NCI-H345 treated with DMSO at 0.1 percent for 48 hours (cell line): ENCODE measurements at regions not wholly inside any gene's neighbourhood (a gene's known extent, or its start where the extent isn't known, plus 50 kb on each side); places are given as distances from the start of the nearest gene placed in this dataset.

ENCODE experiments used
- DNase-seq: peaks from one replicate; lab custom pipeline; 2025; ENCODE audit not compliant: unreplicated experiment; lab: John Stamatoyannopoulos, UW

DNA sequence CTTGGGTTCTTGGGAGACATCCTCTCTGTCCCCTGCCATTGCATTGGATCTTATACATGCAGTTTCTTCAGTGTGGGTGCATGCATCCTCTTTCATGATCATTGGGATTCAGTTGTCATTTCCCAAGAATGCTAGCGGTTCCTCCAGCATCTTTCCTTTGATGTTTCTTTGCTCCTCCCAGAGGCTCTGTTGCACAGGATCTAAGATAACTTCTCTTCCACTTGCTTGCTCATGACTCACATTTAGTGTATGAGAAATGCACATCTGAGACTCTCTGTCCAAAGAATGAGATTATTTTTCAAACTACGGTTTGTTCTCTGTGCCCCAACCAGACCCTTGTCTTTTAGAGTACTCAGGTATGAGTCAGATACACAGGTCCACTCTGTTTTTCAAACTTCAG is 197.1 kb downstream of the NDFIP2 start:
- no peak for DNase-seq

DNA sequence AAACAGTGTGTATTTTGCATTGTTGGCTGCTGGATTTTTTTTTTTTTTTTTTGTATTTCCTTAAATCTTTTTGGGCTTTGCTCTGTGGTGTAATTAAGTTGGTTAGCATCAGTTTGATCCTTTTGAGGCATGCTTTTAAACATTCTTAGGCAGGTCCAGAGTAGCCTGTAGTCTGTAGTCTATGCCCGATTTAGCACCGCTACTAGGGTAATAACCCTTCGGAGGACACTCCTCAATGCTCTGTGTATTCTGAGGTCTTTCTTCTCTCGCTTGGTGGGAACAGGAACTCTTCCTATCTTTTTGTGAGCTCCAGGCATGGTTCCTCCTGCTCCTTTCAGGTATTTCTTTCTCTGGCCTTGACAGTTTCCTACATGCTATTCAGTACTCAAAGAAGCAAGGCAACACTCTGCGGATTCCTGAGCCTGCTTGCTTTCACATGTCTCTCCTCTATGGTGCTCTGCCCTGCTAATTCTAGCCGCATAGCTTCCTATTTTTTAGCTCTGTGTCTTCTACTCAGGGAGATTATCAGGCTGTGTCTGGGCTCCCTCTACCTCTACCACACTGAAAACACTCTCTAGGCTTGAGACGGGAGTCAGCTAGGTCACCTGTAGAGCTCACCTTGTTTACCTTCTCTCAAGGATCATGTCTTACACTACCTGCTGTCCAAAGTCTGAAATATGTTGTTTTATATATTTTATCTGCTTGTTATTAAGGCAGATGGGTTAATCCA is 195.1 kb downstream of the NDFIP2 start:
- DNase-seq, result no peak

DNA sequence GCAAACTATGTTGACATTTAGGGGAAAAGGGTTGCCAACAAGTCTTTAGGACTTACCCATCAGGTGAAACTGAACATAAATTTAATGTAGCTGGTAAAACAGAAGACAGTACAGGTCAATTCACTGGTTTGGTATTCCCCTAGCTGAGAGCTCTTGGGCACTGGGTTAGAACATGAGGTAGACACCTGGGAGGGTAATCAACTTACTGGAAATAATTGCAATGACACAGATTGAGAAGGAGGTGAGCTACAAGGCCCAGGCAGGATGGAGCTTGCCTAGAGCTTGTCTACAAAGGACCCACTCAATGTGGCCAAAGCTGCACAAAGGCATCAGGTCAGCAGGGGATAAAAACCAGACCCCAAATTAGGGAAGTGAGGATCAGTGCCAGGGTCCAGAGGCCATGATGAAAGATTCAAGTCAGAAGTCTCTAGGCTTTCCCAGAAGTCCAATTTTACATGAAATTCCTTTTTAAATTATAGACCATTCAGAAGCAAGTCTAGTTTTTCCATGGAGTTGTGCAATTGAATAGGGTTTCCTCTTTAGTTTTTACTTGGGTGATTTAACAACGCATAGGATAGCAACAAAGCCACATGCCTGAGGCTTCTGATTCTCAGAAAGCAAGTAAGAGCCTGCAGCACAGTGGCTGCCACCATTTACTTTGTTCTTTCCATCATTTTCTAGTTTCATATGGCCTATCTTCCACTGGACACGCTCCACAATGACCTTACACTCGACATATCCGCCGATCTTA is 194.0 kb downstream of the NDFIP2 start:
- DNase-seq, result no peak

DNA sequence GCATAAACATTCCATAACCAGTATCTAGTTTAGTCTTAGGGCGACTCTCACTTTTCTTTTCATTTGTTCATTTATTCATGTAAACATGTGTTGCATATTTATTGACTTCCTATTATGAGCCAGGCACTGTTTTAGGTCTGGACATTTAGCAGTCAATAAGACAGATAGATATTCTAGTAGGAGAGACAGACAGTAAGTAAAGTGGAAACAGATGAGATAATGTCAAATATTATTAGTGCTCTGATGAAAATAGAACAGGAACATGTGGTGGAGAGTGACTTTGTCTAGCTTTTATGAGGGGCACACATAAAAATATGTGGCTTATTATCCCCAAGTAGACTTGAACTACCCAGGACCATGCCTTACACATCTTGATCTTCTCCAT is 193.0 kb downstream of the NDFIP2 start:
- no peak for DNase-seq

DNA sequence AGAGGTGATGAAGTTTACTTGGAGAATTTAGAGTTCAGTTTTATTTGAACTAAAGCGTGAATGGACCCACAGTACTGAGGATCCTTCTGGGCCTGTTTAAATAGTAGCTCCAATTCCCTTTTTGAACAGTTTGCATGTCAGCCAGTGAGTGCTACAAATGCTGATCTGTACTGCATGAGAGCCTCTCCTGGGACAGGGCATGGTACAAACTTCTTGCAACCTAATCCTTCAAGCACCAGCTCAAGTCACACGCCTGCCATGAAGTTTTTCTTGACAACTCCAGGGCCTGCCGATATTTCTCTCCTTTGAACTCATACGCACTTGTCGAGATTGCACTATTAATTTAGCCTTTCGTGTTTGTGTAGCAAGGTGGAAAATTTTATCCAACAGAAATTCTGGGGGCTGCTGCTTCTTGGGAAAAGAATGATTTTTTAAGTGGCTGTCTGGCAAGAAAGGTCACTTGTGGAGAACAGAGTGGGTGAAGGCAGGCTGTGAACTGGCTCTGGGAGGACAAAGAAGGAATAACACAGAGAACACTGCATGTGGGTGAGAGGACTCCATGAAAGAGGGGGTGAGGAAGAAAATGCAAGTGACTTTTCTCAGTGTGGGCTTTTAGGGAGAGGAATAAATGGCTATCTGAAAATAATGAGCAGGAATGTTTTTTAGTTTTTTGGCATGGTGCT is 192.5 kb downstream of the NDFIP2 start:
- no peak for DNase-seq

DNA sequence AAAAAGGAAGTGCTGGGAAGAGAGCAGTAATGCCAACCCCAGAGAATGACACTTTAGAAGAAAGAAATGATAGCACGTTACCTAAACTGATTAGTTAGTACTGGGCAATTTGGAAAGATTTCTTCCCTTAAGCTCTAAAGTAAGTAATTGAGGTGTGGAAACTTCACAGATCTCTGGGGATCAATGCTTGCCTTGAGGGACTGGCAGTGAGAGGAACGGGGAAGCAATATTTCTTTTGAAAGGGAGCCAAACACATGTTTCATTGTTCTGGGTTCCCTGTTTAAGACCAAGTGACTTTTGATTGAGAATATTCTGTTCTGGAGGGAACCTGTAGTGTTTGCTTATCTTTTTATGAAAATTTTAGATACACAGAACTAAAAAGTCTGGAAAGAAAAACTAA is 190.5 kb downstream of the NDFIP2 start:
- DNase-seq, result no peak

DNA sequence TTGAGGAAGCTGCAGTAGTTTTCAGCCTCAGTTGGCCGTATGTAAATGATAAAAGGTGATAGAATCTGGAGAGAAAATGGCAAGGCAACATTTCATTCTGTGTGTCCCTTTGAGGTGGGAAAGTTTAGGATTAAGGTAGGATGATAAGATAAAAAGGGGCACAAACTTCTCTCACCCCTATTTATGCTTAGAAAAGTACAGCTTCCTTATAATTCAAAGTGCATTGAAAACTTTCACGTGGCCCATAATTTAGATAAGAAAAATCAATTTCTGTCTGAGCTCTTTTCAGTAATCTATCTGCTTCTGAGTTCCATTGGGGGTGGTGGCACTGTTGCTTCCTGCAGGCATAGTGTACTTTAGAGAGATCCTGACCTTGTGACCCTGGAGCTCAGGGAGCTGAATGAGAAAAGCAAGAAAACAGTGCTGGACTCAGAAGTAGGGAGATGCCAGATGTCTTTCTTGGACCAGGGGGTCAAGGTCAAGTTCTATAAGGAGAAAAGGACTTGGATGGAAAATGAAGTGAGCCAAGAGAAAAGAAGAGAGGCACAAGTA is 187.3 kb downstream of the NDFIP2 start:
- DNase-seq, result no peak

DNA sequence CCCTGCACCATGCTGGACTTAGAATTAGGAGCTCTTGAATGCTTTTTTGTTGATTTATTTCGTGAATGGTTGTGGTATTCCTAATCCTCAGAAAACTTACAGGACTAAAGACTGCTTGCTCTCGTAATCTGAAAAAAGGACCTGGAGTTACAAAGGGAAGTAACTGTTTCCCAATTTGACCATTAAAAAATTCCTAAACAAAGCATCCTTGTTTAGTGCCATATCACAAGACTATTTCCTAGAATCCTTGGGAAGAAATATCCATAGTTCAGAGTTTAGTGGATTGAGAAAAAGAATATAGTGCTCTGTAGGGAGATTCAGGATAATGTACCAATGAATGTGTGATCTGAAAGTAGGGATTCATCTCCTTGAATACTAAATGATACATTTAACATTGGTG is 186.8 kb downstream of the NDFIP2 start:
- DNase-seq, result no peak

DNA sequence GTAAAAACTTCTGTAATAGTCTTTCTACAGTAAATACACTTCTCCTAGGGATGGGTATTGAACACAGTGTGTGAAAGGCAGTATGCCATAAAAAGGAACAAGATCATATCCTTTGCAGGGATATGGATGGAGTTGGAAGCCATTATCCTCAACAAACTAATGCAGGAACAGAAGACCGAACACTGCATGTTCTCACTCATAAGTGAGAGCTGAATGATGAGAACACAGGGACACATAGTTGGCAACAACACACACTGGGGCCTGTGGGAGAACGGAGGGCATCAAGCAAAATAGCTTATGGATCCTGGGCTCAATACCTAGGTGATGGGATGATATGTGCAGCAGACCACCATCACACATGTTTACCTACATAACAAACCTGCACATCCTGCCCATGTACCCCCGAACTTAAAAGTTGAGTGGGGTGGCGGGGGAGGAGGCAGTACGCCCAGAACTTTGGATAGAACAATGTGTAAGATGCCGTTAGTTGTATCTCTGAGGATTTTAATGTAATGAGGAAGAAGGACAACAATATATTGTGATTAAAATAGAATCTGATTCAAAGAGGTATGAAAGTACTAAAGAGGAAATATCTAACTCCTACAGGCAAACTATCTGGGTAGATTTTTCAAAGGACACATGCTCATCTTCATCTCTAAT is 183.2 kb downstream of the NDFIP2 start:
- no peak for DNase-seq

DNA sequence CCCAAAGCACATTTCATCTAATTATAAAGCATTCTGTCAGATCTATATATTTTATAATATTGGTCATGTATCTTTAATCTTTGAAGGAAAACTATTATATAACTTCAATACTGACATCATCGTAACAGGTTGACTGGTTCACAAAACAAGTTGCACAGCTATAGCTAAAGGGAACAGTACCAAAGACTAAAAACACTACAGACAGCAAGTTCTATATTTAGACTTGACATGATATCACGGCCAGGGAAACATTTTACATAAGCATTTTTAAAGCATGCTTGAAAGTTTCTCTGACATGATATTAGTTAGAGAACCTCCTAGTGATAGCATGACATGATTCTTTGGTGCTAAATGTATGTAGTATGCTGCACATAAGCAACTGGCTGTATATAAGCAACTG is 182.5 kb downstream of the NDFIP2 start:
- DNase-seq, result no peak

DNA sequence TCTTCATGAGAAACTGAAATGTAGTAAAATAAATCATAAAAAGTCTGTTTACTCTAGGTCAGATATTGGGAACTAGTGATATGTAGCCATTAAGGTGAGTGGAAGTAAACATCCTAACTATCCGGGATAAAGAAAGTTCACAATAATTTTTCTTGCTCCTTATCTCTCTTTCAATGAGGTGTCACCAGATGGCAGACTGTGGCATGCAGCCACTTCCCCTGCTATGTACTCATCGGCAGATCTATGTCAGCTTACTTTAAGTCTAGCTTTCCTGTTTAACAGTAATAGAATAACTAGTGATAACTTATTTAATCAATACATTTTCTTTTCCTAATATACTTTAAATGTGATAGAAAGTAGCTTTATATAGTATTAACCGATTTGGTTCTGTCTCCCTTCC is 181.9 kb downstream of the NDFIP2 start:
- no peak for DNase-seq

DNA sequence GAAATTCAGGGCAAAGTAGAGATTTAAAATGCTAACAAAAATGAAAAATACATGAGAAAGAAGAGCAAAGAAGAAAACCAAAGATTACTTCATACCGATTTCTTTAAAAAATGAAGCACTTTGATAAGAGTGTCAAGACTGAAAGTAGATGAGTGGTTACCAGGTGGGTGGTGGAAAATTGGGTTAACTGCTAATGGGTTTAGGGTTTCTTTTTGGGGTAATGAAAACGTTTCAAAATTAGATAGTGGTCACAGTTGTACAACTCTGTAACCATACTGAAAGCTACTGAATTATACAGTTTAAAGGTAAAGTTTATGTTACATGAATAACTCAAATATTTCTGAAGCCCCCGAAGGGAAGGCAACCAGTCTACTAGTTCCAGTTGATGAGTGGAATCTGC is 179.4 kb downstream of the NDFIP2 start:
- DNase-seq, result no peak

DNA sequence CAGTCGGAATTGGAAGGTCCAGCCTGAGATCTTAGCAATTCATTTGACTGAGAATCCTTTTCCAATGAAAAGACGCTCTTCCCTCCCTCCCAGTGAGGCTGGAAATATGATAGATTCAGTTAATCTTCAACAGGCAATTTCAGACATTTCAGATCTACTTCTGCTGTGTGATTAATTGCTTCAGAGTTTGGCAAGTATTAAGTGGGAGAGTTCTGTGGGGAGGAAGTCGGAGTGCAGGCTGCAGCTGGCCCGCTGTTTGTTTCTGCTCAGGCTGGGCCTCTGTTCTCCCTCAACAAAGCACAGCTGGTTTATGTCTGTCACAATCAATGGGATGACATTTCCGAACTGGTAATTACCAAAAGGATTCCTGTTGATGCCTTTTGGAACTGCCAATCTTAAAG is 178.2 kb downstream of the NDFIP2 start:
- no peak for DNase-seq

DNA sequence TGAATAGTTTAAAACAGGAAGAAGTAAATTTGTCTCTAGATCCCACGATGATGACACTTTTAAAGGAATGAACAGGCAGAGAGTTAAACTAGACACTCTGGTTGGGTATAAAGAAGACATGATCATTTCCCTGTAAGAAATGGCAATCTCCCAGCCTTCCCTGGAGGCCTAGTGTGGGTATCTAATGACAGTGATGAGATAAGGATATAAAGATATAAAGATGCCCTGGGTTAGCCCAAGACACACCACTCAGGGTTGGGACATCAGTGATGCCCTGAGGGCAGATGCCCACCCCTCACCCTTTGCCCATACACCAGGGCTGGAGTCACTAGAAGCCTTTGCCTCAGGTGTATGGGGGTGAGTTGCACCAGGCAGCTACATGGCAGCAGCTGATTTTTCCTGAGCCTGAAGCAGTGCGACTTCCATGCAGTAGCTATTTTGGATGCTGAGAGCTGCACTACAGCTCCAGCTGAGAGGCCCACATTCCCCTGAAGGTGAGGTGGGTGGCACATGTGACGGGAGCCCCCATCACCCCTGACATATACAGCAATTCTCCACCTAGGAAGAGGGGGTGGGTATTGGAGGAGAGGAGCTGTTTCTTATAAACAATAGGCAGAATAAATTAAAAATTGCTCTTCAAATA is 177.5 kb downstream of the NDFIP2 start:
- no peak for DNase-seq

DNA sequence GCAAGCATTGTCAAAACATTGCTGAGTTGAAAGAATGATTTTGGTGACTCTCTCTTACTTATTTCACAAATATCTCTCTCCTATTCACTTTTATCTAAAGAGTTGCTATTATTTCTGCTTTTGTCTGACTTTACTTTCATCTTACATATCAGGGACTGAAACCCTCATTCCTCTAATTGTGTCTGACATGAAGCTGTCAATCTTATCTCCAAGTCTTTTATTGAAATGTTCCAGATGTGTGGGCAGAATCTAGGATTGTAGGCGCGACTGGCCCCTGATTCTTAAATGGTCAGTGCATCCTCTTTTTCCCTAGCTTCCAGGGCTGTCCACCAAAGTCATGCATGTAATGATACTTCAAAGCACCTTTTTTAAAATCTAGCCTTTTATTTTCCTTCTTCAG is 174.6 kb downstream of the NDFIP2 start:
- DNase-seq, result no peak

DNA sequence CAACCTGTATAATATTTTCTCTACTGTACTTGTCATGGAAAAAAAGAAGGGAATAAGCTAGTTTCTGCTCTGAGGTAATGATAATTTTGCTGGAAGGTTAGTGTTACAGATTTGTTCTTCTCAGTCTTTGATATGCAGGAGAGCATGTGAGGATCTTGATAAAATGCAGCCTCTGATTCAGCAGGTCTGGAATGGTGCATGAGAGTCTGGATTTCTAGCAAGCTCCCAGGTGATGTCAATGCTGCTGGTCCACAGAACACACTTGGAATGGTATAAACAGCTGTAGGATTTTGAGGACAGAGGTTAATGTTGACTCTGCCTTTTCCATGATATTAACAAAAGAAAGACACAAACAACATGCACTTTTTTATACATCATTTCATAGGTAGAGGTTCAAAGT is 173.6 kb downstream of the NDFIP2 start:
- no peak for DNase-seq

DNA sequence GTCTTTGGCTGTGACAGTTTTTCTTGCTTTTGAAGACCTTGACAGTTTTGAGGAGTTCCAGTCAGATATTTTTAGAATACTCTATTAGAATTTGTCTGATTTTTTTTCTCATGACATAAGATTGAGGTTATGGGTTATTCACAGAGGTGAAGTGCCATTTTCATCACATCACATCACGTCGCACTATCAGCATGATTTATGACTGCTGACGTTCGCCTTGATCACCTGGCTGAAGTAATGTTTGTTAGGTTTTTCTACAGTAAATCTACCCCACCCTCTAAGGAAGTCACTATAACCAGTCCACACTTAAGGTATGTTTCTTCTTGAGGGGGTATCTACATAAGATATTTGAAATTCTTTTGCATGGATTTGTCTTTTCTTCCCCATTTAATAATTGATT is 169.7 kb downstream of the NDFIP2 start:
- DNase-seq, result no peak

DNA sequence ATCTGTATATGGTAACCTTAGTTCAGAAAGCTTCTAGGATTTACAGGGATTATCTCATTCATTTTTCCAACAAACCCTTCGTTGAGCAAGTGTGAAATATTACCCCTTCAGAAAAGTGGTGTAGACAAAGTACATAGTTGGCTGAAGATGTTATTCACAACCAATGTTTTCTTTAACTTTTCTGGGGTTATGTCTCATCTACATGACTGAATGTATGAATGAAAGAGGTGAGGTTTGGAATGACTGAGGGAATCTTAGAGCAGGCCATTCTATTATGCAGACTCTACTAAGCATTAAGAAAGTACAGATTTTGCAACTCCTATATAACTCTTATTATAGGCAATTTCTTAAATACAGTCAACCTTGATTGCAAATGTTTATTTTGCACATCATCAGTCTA is 167.2 kb downstream of the NDFIP2 start:
- no peak for DNase-seq

DNA sequence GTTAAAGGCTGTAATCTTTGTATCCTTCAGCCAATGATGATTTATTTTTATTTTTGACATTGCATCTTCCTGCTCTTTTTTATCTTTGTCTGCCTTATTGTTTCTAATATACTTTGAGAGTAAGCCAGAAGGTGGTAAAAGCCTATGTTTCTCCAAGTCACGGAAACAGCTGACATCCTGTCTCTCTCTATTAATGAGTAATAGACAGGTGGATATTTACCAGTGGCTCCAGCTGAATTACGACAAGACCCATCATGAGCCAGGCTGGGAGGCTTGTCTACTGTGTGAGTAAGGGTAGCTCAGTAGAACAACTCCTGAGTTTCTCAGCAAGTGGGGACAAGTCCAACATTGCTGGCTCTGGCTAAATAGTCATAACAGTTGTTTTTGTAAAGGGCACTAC is 166.6 kb downstream of the NDFIP2 start:
- DNase-seq, result no peak

DNA sequence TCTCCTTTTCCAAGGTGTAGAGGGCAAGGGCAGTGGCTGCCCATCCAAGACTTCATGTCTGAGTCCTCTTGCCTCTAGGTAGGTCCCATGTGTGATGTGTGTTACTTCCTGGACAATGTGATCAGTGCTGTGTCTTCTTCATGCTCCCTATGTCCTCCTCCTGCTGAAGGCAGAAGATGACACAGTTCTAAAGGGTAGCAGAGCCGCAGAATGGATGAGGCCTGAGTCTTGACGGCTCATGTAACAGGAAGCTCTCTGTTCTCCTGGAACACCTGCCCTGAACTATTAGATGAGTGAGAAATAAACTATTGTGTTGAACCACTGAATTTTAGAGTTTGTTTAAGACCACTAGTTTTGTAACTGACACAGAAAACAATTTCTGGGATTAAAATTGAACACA is 165.9 kb downstream of the NDFIP2 start:
- DNase-seq, result no peak

DNA sequence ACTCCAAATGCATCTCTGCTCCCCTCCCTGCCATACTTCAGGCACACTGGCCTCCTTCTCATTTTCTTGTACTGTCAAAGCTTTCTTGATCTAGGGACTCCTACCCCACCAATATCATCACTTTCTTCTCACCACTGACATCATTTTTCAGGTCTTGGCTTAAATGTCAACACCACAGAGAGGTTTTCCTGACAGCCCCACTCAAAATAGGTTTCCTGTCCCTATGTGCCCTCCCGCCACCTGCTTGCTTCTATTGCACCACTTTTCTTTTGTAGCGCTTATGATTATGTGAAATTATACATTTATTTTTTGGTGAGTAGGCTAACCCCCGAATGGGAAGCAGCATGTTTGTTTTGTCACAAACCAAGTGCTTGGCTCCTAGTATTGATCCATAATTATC is 164.6 kb downstream of the NDFIP2 start:
- no peak for DNase-seq
